Endodermal cell (in vitro differentiated cells): ENCODE measurements at regions not wholly inside any gene's neighbourhood (a gene's known extent, or its start where the extent isn't known, plus 50 kb on each side); places are given as distances from the start of the nearest gene placed in this dataset.

Experiments
- DNase-seq: peaks from one replicate; pipeline ENCODE4 v3.0.0-alpha.2; 2017
- H3K27ac ChIP-seq: 2 replicates; pipeline ENCODE4 v1.5.1; 2013; ENCODE audit warnings: mild to moderate bottlenecking, low read depth, low read length, moderate library complexity
- H3K27me3 ChIP-seq: 2 replicates; pipeline ENCODE4 v1.6.1; 2013; ENCODE audit warnings: mild to moderate bottlenecking, low read length, moderate library complexity; ENCODE audit not compliant: insufficient read depth, control insufficient read depth, poor library complexity, severe bottlenecking
- H3K36me3 ChIP-seq: 2 replicates; pipeline ENCODE4 v1.7.0; 2013; ENCODE audit warnings: mild to moderate bottlenecking, low read length, moderate library complexity; ENCODE audit not compliant: control insufficient read depth, insufficient read depth
- H3K4me1 ChIP-seq: one replicate; pipeline ENCODE4 v1.7.0; 2013; ENCODE audit warnings: low read length; ENCODE audit not compliant: control insufficient read depth, insufficient read depth
- H3K4me3 ChIP-seq: 2 replicates; pipeline ENCODE4 v1.5.1; 2013; ENCODE audit warnings: mild to moderate bottlenecking, low read length, moderate library complexity
- H3K9ac ChIP-seq: 2 replicates; pipeline ENCODE4 v1.6.1; 2013; ENCODE audit warnings: mild to moderate bottlenecking, low read length, moderate library complexity; ENCODE audit not compliant: poor library complexity, severe bottlenecking; ENCODE audit errors: extremely low read depth
- H3K9me3 ChIP-seq: 2 replicates; pipeline ENCODE4 v1.6.1; 2013; ENCODE audit warnings: mild to moderate bottlenecking, low read length, moderate library complexity; ENCODE audit not compliant: control insufficient read depth
- H3K27ac Mint-ChIP-seq: 2 replicates; pipeline ENCODE4 v1.8.0; 2020; ENCODE audit warnings: mixed read lengths
- H3K27me3 Mint-ChIP-seq: 2 replicates; pipeline ENCODE4 v1.8.0; 2021; ENCODE audit warnings: mild to moderate bottlenecking, mixed read lengths; ENCODE audit not compliant: insufficient read depth
- H3K36me3 Mint-ChIP-seq: 2 replicates; pipeline ENCODE4 v1.8.0; 2020; ENCODE audit warnings: low read depth, mixed read lengths
- H3K4me1 Mint-ChIP-seq: 2 replicates; pipeline ENCODE4 v1.8.0; 2020; ENCODE audit warnings: mixed read lengths
- H3K4me3 Mint-ChIP-seq: 2 replicates; pipeline ENCODE4 v1.8.0; 2020; ENCODE audit warnings: mild to moderate bottlenecking, moderate library complexity, mixed read lengths
- H3K9me3 Mint-ChIP-seq: 2 replicates; pipeline ENCODE4 v1.8.0; 2020; ENCODE audit warnings: mild to moderate bottlenecking, mixed read lengths
- CTCF ChIP-seq: fragments of 200-600 bp; sonication (generic); conservative IDR thresholded peaks from 2 replicates; pipeline ENCODE4 v1.5.0; 2021; ENCODE audit warnings: antibody characterized with exemption, mild to moderate bottlenecking
- WGBS, 2 experiments: methylation state at CpG; one replicate each; pipeline versions ENCODE4 v1.1.5 to v1.1.7; 2013; ENCODE audit warnings: missing lambda C conversion rate in 2 of 2, mixed read lengths in 1 of 2; ENCODE audit not compliant: insufficient coverage in 1 of 2, insufficient read length in 1 of 2; 5-methylcytosine and 5-hydroxymethylcytosine counted together

- TF ChIP-seq CTCF: no peak
- Histone ChIP-seq H3K9me3 (no peaks in the 10 kb centered on the region), H3K4me3 (no peak overlapping the region), H3K36me3 (no peaks in the 10 kb centered on the region), H3K27ac (no peak overlapping the region), H3K4me1 (peaks cover 2% of the 10 kb centered on the region), H3K27me3 (no peaks in the 10 kb centered on the region), H3K9ac (no peak overlapping the region)
- DNase-seq: no peak
- no peaks in the 10 kb centered on the region for H3K36me3 Mint-ChIP-seq
- H3K27me3 Mint-ChIP-seq: no peaks in the 10 kb centered on the region
- H3K4me1 Mint-ChIP-seq: peaks cover 6% of the 10 kb centered on the region
- 74% methylated on average over 1 of the region's 1 CpG; no CpG with 5 or more reads in 1 of the 2 experiments for WGBS, 2 experiments
- H3K9me3 Mint-ChIP-seq: no peaks in the 10 kb centered on the region
- H3K27ac Mint-ChIP-seq: no peak overlapping the region
- H3K4me3 Mint-ChIP-seq: no peak overlapping the region
Measured at GRCh38 chr11:25862159-25862558, 469.8 kb upstream of the ANO3 start.

- Mint-ChIP-seq H3K27ac (no peak overlapping the region), H3K36me3 (no peaks in the 10 kb centered on the region), H3K4me3 (no peak overlapping the region), H3K27me3 (no peaks in the 10 kb centered on the region), H3K4me1 (peaks cover 6% of the 10 kb centered on the region), H3K9me3 (no peaks in the 10 kb centered on the region)
- H3K4me3 ChIP-seq: no peak overlapping the region
- H3K36me3 ChIP-seq: no peaks in the 10 kb centered on the region
- no peak for DNase-seq
- TF ChIP-seq CTCF: no peak
- H3K9me3 ChIP-seq: no peaks in the 10 kb centered on the region
- H3K4me1 ChIP-seq: peaks cover 2% of the 10 kb centered on the region
- H3K27me3 ChIP-seq: no peaks in the 10 kb centered on the region
- H3K9ac ChIP-seq: no peak overlapping the region
- no peak overlapping the region for H3K27ac ChIP-seq
- WGBS, 2 experiments: 90% methylated on average over 3 of the region's 3 CpGs; no CpG with 5 or more reads in 1 of the 2 experiments
Measured at GRCh38 chr11:25863986-25864385, 467.9 kb upstream of the ANO3 start.

GRCh38 chr11:25876456-25876965 lies 455.4 kb upstream of the ANO3 start:
- no peaks in the 10 kb centered on the region for H3K36me3 ChIP-seq
- H3K27ac Mint-ChIP-seq: no peak overlapping the region
- peaks cover 16% of the 10 kb centered on the region for H3K9me3 Mint-ChIP-seq
- no peak overlapping the region for H3K9ac ChIP-seq
- peak; percentile 57 for DNase-seq
- no peak for TF ChIP-seq CTCF
- WGBS, 2 experiments: 49 to 50% methylated on average over 1 to 3 of the region's 3 CpGs
- H3K27me3 Mint-ChIP-seq: peaks cover 44% of the 10 kb centered on the region
- H3K4me3 ChIP-seq: peak overlapping the region; percentile 24
- no peaks in the 10 kb centered on the region for H3K36me3 Mint-ChIP-seq
- peaks cover 14% of the 10 kb centered on the region for H3K27me3 ChIP-seq
- H3K27ac ChIP-seq: no peak overlapping the region
- H3K9me3 ChIP-seq: no peaks in the 10 kb centered on the region
- H3K4me1 Mint-ChIP-seq: peaks cover 14% of the 10 kb centered on the region
- H3K4me1 ChIP-seq: no peaks in the 10 kb centered on the region
- no peak overlapping the region for H3K4me3 Mint-ChIP-seq
